Activated CD8-positive, alpha-beta memory T cell treated with anti-CD3 and anti-CD28 coated beads for 24 hours (primary cell): ENCODE measurements at regions not wholly inside any gene's neighbourhood (a gene's known extent, or its start where the extent isn't known, plus 50 kb on each side); places are given as distances from the start of the nearest gene placed in this dataset.

Experiments
- DNase-seq: peaks from one replicate; pipeline ENCODE4 v3.0.0-alpha.2; 2020

- no peak for DNase-seq
Measured at GRCh38 chr6:28709478-28710349, 184.0 kb downstream of the GPX5 start.

DNA sequence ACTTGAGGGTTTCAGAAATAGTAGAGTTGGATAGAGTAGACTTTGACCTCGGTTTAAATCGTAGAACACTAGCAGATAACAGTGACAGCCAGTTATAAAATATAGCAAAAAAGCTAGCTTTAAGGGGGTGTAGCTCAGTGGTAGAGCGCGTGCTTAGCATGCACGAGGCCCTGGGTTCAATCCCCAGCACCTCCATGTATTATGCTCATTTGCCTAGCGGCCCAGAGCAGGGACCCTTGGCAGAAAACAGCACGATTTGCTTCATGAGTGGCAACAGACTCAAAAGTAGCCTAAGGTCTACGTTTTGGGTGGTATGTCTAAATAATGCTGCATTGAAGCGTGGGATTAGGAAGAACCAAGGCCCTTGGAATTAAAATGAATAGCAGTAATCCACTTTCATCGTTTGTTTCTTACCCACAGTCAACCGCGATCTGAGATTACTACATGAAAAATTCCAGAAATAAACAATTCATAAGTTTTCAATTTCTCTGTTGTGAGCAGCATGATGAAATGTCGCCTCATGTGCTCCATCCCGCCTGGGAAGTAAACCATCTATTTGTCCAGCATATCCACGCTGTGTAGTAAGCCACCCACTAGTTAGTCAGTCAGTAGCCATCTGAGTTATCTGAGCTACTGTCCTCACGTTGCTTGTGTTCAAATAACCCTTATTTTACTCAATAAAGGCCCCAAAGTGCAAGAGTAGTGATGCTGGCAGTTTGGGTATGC is 184.9 kb downstream of the GPX5 start:
- DNase-seq, result no peak

- no peak for DNase-seq
Measured at GRCh38 chr6:28711325-28711724, 185.6 kb downstream of the GPX5 start.

DNA sequence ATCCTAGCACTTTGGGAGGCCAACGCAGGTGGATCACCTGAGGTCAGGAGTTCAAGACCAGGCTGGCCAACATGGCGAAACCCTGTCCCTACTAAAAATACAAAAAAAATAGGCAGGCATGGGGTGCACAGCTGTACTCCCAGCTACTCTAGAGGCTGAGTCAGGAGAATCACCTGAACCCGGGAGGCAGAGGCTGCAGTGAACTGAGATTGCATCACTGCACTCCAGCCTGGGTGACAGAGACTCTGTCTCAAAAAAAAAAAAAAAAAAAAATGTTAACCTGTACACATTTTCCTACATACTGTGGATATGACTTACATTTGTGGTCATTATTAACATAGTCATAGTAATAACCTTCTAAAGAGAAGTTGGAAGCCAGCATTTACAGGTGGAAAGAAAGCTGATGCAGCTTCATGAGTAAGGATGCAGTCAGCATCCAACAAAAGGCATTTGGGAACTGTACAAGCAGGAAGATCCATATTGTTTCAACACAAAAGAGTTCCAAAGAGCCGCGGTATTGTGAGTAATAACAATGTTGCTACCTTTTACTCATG is 186.2 kb downstream of the GPX5 start:
- DNase-seq, result no peak

GRCh38 chr6:28712982-28713381 is 187.3 kb downstream of the GPX5 start:
- no peak for DNase-seq

DNA sequence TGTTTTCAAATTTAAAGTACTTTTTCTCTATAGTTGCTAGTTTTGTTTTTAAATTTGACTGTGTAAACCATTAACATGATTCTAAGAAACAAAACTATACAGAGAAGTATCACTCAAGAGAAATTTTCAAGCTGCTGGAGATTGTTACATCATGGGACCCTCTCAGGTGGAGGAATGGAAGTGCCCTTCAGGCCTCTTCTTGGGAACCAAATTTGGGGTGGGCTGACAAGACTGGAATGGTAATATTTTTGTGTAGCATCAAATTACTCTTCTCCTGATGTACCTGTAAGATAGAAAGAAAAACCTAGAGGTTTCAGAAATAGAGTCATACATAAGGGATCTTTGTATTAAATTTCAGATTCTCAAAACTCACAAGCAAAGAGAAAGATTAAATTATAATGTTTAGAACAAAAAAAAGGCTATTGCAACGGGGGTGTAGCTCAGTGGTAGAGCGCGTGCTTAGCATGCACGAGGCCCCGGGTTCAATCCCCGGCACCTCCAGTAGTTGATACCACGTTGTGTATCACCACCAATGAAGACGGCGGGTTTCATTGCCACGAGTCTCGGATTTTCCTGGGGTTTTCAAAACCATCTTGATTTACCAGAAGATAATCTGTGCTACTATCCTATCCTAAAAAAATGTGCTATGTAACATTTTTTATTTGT is 193.7 kb downstream of the GPX5 start:
- DNase-seq, result no peak

DNA sequence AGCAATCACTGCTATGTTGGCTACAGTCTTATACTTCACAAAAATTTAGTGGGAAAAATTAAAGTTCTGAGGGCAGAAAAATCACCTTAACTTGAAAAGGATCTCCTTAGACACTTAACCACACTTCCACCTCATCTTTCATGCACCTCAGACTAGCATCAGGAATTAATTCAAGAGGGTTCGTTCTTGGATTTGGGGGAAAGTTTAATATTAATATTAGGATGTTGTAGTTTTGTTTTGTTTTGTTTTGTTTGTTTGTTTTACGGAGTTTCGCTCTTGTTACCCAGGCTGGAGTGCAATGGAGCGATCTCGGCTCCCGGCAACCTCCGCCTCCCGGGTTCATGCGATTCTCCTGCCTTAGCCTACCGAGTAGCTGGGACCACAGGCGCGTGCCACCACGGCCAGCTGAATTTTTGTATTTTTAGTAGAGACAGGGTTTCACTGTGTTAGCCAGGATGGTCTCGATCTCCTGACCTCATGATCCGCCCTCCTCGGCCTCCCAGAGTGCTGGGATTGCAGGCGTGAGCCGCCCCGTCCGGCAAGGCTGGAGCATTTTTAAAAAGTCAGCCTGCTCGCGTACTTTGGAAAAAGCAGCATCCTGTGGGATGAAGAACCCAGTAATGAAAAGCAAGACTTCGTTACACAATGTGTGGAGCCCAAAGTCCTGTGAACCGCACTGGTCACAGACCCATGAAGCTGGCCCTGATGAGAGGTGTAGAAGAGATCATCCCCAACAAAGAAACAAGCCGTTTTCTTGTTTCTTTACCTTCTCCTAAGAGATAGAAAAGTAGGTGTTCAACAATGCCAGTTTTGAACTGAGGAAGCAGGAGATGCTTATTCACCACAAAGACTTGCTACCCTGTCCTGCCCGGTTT is 194.9 kb downstream of the GPX5 start:
- no peak for DNase-seq

- DNase-seq, result no peak
Measured at GRCh38 chr6:28721372-28721771, 195.7 kb downstream of the GPX5 start.

GRCh38 chr6:28724395-28724794 is 198.7 kb downstream of the GPX5 start:
- DNase-seq, result no peak

GRCh38 chr6:28725274-28725809 is 198.4 kb downstream of the TRIM27 start:
- DNase-seq, result no peak

- DNase-seq, result no peak
Measured at GRCh38 chr6:28725890-28726348, 197.9 kb downstream of the TRIM27 start.

DNA sequence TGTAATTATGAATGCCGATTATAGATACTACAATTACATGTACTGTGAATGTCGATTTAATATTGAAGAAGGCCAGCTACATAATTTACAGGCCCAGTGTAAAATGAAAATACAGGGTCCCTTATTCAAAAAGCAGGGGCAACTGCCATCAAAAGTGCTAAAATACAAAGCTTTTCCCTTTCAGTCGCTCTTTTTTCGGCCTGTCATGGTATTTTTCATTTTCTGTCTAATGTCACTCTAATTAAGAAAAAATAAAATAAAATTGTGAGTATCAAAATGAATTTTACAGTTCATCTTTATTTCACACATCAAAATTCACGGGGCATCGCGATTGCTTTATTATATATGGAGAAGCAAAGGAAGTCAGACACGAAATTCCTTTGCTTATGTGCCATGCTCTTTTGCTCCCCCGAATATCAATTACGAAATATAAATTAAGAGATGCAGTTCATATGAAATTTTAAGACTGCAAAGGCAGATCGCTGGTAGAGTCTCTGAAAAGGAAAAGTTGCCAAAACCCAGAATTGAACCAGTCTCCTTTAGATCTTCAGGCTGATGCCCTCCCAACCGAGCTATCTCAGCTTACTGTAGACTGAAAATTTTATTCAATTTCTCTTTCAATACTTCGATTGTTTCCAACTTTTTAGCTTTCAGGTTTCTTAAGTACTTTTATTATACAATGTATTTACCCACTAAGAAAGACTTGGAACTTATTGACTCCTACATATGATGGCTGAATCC is 197.0 kb downstream of the TRIM27 start:
- no peak for DNase-seq

GRCh38 chr6:28727559-28728211 is 196.1 kb downstream of the TRIM27 start:
- no peak for DNase-seq

DNA sequence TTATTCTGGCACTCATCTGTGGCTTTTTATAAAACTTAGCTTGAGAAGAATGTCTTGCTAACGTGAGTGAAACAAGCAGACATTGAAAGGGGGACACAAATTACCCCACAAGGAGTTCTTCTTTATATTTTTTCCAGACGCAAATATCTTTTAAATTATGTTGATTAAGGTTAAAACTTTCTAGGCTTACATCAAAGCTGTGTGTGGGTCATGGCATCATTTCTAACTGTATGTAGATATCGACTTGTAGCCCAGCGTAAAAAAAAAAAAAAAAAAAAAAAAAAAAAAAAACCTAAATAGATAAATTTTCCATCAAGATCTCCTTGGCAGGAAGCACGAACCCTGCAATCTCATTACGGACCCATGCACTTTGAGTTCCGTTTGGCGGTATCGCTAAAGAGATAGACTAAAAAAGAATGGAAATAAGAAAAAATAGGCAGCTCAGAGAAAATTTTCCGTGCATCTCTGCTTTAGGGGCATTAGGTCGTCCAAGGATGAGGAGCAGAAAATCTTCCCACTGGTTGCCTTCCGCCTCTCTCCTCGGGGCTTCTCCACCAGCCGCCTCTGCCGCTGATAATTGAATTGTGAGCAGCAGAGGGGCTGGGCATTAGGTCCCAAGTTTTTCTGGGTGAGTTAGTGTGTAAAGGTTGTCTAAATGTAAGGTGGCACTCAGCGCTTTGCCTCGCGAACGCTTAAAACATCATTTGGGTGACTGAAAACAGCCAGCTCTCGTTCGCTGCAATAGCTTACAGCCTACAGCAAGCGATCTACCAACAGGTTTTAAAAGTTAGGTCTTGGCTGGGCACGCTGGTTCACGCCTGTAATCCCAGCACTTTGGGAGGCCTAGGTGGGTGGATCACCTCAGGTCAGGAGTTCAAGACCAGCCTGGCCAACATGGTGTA is 194.0 kb downstream of the TRIM27 start:
- DNase-seq, result no peak

DNA sequence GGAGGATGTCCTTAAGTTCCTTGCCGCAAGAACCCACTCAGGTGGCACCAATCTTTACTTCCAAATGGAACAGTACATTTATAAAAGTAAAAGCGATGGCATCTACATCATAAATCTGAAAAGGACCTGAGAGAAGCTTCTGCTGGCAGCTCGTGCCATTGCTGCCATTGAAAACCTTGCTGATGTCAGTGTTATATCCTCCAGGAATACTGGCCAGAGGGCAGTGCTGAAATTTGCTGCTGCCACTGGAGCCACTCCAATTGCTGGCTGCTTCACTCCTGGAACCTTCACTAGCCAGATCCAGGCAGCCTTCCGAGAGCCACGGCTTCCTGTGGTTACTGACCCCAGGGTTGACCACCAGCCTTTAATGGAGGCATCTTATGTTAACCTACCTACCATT is 191.7 kb downstream of the TRIM27 start:
- no peak for DNase-seq

GRCh38 chr6:28734443-28734959 is 189.3 kb downstream of the TRIM27 start:
- no peak for DNase-seq

GRCh38 chr6:28736121-28736520 is 187.7 kb downstream of the TRIM27 start:
- no peak for DNase-seq

DNA sequence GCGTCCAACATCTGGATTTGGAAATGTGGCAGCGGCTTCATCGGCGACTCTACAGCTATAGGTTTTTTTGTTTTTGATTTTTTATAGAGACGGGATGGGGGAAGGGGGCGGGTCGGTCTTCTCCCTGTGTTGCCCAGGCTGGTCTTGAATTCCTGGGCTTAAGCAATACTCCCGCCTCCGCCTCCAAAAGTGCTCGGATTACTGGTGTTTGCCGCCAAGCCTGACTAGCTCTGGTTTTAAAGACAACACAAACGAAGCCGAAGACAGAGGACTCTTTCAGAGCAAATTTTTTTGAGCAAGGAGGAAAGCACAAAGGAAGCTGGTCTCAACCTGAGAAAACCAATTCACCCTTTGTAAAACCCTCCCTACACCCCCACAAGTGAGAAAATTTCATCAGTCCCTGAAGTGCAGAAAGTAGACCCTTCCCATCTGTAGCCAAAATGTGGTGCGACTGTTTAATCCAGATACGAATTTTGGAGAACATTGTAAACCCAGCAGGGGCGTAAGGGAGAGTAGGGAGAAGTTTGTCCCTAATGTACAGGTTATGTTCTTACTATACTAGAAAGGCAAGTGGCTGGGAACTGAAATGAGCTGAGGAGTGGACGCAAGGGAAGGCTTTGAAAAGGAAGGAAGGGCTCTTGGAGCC is 185.9 kb downstream of the TRIM27 start:
- no peak for DNase-seq

- DNase-seq, result no peak
Measured at GRCh38 chr6:28738396-28738765, 185.4 kb downstream of the TRIM27 start.
